ENCODE measurements at regions not wholly inside any gene's neighbourhood (a gene's known extent, or its start where the extent isn't known, plus 50 kb on each side); places are given as distances from the start of the nearest gene placed in this dataset.

- Histone ChIP-seq H3K27ac (ENCODE audit: low read depth in 1 of 2, low read length in 2 of 2) (no peak overlapping the region), H3K4me1 (ENCODE audit: control insufficient read depth in 4 of 4, insufficient read depth in 4 of 4, low read length in 3 of 4) (no peaks in the 10 kb centered on the region), H3K9ac (ENCODE audit: low read depth in 1 of 2, low read length in 2 of 2) (no peak overlapping the region), H3K9me3 (ENCODE audit: control insufficient read depth in 4 of 4, low read length in 3 of 4) (no peaks in the 10 kb centered on the region), H3K27me3 (ENCODE audit: control insufficient read depth in 4 of 4, insufficient read depth in 4 of 4, low read length in 3 of 4) (no peaks in the 10 kb centered on the region), H3K4me3 (ENCODE audit: low read depth in 1 of 3, low read length in 3 of 3) (no peak overlapping the region), H3K36me3 (ENCODE audit: control insufficient read depth in 4 of 4, insufficient read depth in 3 of 4, low read depth in 1 of 4, low read length in 3 of 4) (no peaks in the 10 kb centered on the region)
- DNase-seq (ENCODE audit: low spot score) = no peak
- TF ChIP-seq SP1 (IDR thresholded peaks at IDR 0.05) (no peak), EGR1 (IDR thresholded peaks at IDR 0.05; ENCODE audit: low read depth in 2 of 2) (no peak), ZBTB33 (IDR thresholded peaks at IDR 0.05) (no peak)
- TF ChIP-seq, protein P1, sequence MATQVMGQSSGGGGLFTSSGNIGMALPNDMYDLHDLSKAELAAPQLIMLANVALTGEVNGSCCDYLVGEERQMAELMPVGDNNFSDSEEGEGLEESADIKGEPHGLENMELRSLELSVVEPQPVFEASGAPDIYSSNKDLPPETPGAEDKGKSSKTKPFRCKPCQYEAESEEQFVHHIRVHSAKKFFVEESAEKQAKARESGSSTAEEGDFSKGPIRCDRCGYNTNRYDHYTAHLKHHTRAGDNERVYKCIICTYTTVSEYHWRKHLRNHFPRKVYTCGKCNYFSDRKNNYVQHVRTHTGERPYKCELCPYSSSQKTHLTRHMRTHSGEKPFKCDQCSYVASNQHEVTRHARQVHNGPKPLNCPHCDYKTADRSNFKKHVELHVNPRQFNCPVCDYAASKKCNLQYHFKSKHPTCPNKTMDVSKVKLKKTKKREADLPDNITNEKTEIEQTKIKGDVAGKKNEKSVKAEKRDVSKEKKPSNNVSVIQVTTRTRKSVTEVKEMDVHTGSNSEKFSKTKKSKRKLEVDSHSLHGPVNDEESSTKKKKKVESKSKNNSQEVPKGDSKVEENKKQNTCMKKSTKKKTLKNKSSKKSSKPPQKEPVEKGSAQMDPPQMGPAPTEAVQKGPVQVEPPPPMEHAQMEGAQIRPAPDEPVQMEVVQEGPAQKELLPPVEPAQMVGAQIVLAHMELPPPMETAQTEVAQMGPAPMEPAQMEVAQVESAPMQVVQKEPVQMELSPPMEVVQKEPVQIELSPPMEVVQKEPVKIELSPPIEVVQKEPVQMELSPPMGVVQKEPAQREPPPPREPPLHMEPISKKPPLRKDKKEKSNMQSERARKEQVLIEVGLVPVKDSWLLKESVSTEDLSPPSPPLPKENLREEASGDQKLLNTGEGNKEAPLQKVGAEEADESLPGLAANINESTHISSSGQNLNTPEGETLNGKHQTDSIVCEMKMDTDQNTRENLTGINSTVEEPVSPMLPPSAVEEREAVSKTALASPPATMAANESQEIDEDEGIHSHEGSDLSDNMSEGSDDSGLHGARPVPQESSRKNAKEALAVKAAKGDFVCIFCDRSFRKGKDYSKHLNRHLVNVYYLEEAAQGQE (IDR thresholded peaks at IDR 0.05) = no peak
- 90% methylated on average over 1 of the region's 1 CpG for WGBS
These were observed 979.5 kb downstream of the MAT2B start for GRCh38 chr5:164484948-164485347.

- Histone ChIP-seq H3K36me3 (ENCODE audit: control insufficient read depth in 4 of 4, insufficient read depth in 3 of 4, low read depth in 1 of 4, low read length in 3 of 4) (no peaks in the 10 kb centered on the region), H3K4me1 (ENCODE audit: control insufficient read depth in 4 of 4, insufficient read depth in 4 of 4, low read length in 3 of 4) (no peaks in the 10 kb centered on the region), H3K4me3 (ENCODE audit: low read depth in 1 of 3, low read length in 3 of 3) (no peak overlapping the region), H3K9me3 (ENCODE audit: control insufficient read depth in 4 of 4, low read length in 3 of 4) (no peaks in the 10 kb centered on the region), H3K27ac (ENCODE audit: low read depth in 1 of 2, low read length in 2 of 2) (no peak overlapping the region), H3K9ac (ENCODE audit: low read depth in 1 of 2, low read length in 2 of 2) (no peak overlapping the region), H3K27me3 (ENCODE audit: control insufficient read depth in 4 of 4, insufficient read depth in 4 of 4, low read length in 3 of 4) (no peaks in the 10 kb centered on the region)
- WGBS = 90% methylated on average over 2 of the region's 2 CpGs
- DNase-seq (ENCODE audit: low spot score) = no peak
- TF ChIP-seq JUND (IDR thresholded peaks at IDR 0.05) (no peak), SP1 (IDR thresholded peaks at IDR 0.05) (no peak), RXRA (IDR thresholded peaks at IDR 0.05) (no peak), FOXA1 (IDR thresholded peaks at IDR 0.05) (no peak)
- TF ChIP-seq, protein P2, sequence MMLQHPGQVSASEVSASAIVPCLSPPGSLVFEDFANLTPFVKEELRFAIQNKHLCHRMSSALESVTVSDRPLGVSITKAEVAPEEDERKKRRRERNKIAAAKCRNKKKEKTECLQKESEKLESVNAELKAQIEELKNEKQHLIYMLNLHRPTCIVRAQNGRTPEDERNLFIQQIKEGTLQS (IDR thresholded peaks at IDR 0.05) = no peak
These were observed 982.5 kb downstream of the MAT2B start for GRCh38 chr5:164487939-164488338.

- peaks cover 0 to 10% (median 8%) of the 10 kb centered on the region in 4 donors for H3K4me1 ChIP-seq (ENCODE audit: control insufficient read depth in 4 of 4, insufficient read depth in 4 of 4, low read length in 3 of 4)
- H3K27me3 ChIP-seq (ENCODE audit: control insufficient read depth in 4 of 4, insufficient read depth in 4 of 4, low read length in 3 of 4) = peaks cover 0 to 6% (median 0%) of the 10 kb centered on the region in 4 donors
- no peak overlapping the region for H3K4me3 ChIP-seq (ENCODE audit: low read depth in 1 of 3, low read length in 3 of 3)
- no peak overlapping the region for H3K27ac ChIP-seq (ENCODE audit: low read depth in 1 of 2, low read length in 2 of 2)
- H3K9me3 ChIP-seq (ENCODE audit: control insufficient read depth in 4 of 4, low read length in 3 of 4) = no peaks in the 10 kb centered on the region
- H3K9ac ChIP-seq (ENCODE audit: low read depth in 1 of 2, low read length in 2 of 2) = no peak overlapping the region
- DNase-seq (ENCODE audit: low spot score) = no peak
- 80% methylated on average over 7 of the region's 7 CpGs for WGBS
- no peaks in the 10 kb centered on the region for H3K36me3 ChIP-seq (ENCODE audit: control insufficient read depth in 4 of 4, insufficient read depth in 3 of 4, low read depth in 1 of 4, low read length in 3 of 4)
- no peak for TF ChIP-seq NR2F2 (IDR thresholded peaks at IDR 0.05)
- no peak for TF ChIP-seq YY1 (IDR thresholded peaks at IDR 0.05)
- no peak for TF ChIP-seq HNF4G (IDR thresholded peaks at IDR 0.05)
- no peak for TF ChIP-seq SP1 (IDR thresholded peaks at IDR 0.05)
- TF ChIP-seq GABPA (IDR thresholded peaks at IDR 0.05 in 1 of 2, conservative IDR thresholded peaks at IDR 0.05 in 1 of 2) = no peak
- no peak for TF ChIP-seq HNF4A (conservative IDR thresholded peaks at IDR 0.05)
- TF ChIP-seq RXRA (IDR thresholded peaks at IDR 0.05) = no peak
- no peak for TF ChIP-seq RAD21 (IDR thresholded peaks at IDR 0.05)
- TF ChIP-seq, protein P2 (IDR thresholded peaks at IDR 0.05) = no peak
- TF ChIP-seq JUND (IDR thresholded peaks at IDR 0.05) = no peak
- TF ChIP-seq TAF1 (conservative IDR thresholded peaks at IDR 0.05) = no peak
- no peak for TF ChIP-seq EGR1 (IDR thresholded peaks at IDR 0.05; ENCODE audit: low read depth in 2 of 2)
- TF ChIP-seq, protein P1 (IDR thresholded peaks at IDR 0.05) = no peak
These were observed 992.1 kb downstream of the MAT2B start for GRCh38 chr5:164497311-164498064.

Data from liver (tissue), 7 donors.